ENCODE measurements at regions not wholly inside any gene's neighbourhood (a gene's known extent, or its start where the extent isn't known, plus 50 kb on each side); places are given as distances from the start of the nearest gene placed in this dataset.

DNA sequence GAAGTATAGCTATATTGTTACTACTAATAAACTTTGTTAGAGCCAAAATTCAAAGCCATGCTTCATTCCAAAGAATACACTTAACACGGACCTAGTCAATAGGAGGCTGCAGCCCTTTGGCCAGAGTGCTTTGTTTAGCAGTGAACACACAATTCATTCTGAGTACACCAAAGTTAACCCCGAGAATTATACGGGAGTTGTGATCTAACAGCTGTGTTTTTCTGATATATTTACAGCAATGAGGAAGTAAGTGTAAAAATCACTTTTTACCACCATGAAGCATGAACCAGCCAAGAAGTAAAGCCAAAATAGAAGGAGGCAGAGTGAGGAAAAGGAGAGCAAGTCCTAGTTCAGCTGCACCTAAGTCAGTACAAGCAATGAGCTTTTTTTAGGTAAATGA lies 156.8 kb upstream of the PDE3A start:
- DNase-seq (ENCODE audit: low read depth in 2 of 3, low spot score in 2 of 3), result peak in 1 of 3 donors; percentile 31

DNA sequence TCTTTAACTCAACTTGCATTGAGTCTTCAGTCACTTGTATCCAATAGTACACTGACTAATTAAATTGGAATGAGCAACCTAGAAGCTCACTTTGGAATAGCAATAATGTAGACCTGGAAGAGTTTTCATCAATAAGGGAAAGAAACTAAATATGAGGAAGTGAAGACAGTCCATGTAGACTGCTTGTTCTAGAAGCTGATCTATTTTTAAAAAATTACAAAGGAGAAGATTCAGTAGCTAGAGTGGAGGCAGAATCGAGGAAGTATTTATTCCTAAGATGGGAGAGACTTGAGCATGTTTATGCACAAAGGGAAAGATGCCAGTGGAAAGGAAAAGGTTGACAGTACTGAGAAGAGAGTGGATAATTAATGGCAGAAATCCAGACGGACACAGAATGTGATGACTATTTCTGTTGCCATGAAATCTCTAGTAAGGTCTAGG lies 156.3 kb upstream of the PDE3A start:
- no peak for DNase-seq (ENCODE audit: low read depth in 2 of 3, low spot score in 2 of 3)

GRCh38 chr12:20212658-20213555 lies 155.4 kb upstream of the PDE3A start:
- DNase-seq (ENCODE audit: low read depth in 2 of 3, low spot score in 2 of 3), result no peak

GRCh38 chr12:20213723-20214625 lies 154.4 kb upstream of the PDE3A start:
- no peak for DNase-seq (ENCODE audit: low read depth in 2 of 3, low spot score in 2 of 3)

- peak in 1 of 3 donors; percentile 12 for DNase-seq (ENCODE audit: low read depth in 2 of 3, low spot score in 2 of 3)
Observed at GRCh38 chr12:20220339-20220738, 148.0 kb upstream of the PDE3A start.

DNA sequence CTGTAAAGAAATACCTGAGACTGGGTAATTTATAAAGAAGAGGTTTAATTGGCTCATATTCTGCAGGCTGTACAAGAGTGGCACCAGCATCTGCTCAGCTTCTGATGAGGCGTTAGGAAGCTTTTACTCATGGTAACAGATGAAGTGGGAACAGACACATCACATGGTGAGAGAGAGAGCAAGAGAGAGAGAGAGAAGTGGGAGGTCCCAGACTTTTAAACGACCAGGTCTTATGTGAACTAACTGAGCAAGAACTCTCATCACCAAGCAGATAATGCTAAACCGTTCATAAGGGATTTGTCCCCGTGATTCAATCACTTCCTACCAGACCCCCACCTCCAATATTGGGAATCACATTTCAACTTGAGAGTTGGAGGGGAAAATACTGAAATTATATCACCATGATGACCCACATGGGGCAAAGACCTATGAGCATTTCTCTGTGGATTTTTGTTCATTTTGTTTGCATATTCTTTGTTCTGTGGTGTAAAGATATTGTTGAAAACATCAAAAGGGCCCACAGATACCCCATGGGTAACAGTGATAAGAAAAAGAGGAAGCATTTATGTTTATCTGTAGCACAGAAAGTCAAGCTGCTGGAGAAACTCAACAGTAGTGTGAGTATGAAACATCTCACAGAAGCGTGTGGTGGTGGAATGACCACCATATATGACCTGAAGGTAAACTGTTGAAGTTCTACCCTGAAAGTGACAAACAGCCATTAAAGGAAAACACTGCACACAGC lies 135.2 kb upstream of the PDE3A start:
- peak in 2 of 3 donors; percentile 24 to 74 for DNase-seq (ENCODE audit: low read depth in 2 of 3, low spot score in 2 of 3)

GRCh38 chr12:20234474-20234873 lies 133.9 kb upstream of the PDE3A start:
- DNase-seq (ENCODE audit: low read depth in 2 of 3, low spot score in 2 of 3), result no peak

DNA sequence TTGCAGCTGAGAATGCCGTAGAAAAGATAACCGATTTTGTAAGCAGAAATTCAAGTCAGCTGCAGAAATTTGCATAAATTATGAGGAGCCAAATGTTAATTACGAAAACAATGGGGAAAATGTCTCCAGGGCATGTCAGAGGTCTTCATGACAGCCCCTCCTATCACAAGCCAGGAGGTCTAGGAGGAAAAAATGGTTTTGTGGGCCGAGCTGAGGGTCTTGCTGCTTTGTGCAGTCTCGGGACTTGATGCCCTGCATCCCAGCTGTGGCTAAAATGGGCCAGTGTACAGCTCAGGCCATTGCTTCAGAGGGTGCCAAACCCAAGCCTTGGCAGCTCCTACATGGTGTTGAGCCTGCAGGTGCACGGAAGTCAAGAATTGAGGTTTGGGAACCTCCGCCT lies 131.2 kb upstream of the PDE3A start:
- no peak for DNase-seq (ENCODE audit: low read depth in 2 of 3, low spot score in 2 of 3)

- no peak for DNase-seq (ENCODE audit: low read depth in 2 of 3, low spot score in 2 of 3)
Observed at GRCh38 chr12:20245491-20245890, 122.8 kb upstream of the PDE3A start.

DNA sequence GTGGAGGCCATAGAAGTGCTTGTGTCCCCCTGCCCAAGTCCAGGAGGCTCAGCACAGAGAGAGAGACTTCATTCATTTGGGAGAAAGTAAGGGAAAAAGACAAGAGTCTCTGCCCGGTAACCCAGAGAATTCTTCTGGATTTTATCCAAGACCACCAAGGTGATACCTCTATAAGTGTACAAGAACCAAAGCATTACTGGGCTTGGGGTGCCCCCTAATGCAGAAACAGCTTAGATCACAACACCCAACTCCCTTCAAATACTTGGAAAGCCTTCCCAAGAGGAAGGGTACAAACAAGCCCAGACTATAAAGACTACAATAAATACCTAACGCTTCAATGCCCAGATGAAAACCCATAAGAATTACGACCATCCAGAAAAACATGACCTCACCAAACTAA lies 119.7 kb upstream of the PDE3A start:
- no peak for DNase-seq (ENCODE audit: low read depth in 2 of 3, low spot score in 2 of 3)

GRCh38 chr12:20250761-20251160 lies 117.6 kb upstream of the PDE3A start:
- no peak for DNase-seq (ENCODE audit: low read depth in 2 of 3, low spot score in 2 of 3)

- no peak for DNase-seq (ENCODE audit: low read depth in 2 of 3, low spot score in 2 of 3)
Observed at GRCh38 chr12:20257311-20257710, 111.0 kb upstream of the PDE3A start.

DNA sequence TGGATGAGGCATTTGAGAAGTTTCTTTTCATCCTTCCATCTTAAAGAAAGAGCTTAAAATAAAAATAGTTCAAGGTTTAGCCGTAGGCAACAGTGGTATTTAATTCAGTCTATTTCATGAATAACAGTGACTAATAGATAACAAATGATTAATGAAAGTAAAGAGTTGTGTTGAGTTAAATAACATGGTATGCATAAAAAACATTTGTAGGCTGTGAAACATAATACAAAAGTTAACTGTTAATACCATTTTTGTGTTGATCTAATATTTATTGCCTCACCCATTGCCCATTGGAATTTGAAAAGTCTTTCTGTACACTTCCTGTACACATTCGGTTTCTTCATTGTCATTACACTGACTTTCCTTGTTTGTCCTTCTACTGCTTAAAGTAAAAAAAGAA lies 108.6 kb upstream of the PDE3A start:
- DNase-seq (ENCODE audit: low read depth in 2 of 3, low spot score in 2 of 3), result no peak

DNA sequence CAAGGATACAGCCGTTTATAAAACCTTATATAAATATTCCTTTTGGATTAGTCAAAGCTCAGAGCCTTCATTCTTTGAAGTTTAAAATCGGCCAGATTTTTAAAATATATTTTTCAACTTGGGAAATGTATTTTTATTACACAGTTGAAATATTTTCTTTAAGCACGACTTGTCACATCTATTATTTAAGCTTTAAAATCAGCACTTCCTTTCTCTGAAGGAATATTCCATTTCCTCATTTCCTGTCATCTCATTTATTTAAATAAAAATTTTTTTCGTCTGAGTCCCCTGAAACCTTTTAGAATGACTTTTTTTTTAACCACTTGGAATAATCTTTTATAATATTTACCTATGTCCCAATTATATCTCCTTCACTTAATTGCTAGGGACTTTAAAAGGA lies 107.5 kb upstream of the PDE3A start:
- DNase-seq (ENCODE audit: low read depth in 2 of 3, low spot score in 2 of 3), result peak in 1 of 3 donors; percentile 13

- no peak for DNase-seq (ENCODE audit: low read depth in 2 of 3, low spot score in 2 of 3)
Observed at GRCh38 chr12:20262119-20262518, 106.2 kb upstream of the PDE3A start.

DNA sequence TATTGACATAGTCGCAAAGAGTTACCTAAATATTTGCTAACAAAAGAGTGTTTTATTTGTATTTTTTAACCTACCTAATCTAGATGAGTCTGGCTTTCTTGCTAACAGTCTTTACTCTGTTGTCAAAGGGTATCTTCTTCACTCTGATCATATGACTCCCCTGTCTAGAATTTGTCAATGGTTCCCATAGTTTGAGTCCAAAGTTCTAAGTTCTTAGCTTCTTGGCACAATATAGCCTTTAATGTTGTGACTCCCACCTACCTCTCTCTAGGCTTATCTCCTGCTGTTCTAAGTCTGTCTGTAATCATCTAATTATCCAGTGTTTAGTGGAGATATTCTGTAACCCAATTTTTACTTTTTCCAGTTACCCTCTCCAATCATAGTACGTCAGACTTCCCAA lies 104.3 kb upstream of the PDE3A start:
- DNase-seq (ENCODE audit: low read depth in 2 of 3, low spot score in 2 of 3), result no peak

DNA sequence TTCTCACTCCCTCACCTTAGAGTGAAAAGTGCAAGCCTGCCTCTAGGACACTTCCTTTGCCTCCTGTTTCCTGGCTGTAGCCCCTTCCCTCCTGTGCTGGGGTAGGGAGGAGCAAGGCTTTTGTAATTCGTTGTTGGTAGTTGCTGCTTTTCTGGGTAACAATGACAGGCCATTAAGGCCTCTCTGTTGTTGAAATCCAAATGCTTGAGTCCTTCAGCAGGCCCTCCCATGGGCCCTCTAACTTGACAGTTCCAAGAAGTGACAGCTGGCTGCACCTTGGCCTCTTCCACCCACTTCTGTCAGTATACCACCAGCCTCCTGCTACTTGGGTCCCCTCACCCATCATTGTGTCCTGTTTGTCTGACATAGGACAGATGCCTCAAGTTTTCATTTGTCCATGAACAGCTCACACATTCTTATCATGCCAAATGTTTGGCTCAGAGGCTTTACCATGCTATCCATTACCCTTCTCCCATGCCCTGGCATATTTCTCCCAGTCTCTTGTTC lies 103.7 kb upstream of the PDE3A start:
- DNase-seq (ENCODE audit: low read depth in 2 of 3, low spot score in 2 of 3), result no peak

- DNase-seq (ENCODE audit: low read depth in 2 of 3, low spot score in 2 of 3), result no peak
Observed at GRCh38 chr12:20268121-20268732, 100.1 kb upstream of the PDE3A start.

GRCh38 chr12:20268771-20269170 lies 99.6 kb upstream of the PDE3A start:
- DNase-seq (ENCODE audit: low read depth in 2 of 3, low spot score in 2 of 3), result no peak

- DNase-seq (ENCODE audit: low read depth in 2 of 3, low spot score in 2 of 3), result no peak
Observed at GRCh38 chr12:20269337-20270067, 98.8 kb upstream of the PDE3A start.

Data from hematopoietic multipotent progenitor cell (in vitro differentiated cells).